HG03565 (cell line): ENCODE measurements at regions not wholly inside any gene's neighbourhood (a gene's known extent, or its start where the extent isn't known, plus 50 kb on each side); places are given as distances from the start of the nearest gene placed in this dataset.

Source experiments
- ATAC-seq: cut with Tn5 transposase; IDR thresholded peaks from one replicate; pipeline ENCODE4 v1.9.1; 2021; ENCODE audit warnings: mild to moderate bottlenecking, moderate library complexity; ENCODE audit not compliant: unreplicated experiment

GRCh38 chr12:115763376-115763775, 514.1 kb downstream of the MED13L start:
- ATAC-seq: no peak

GRCh38 chr12:115762936-115763335, 514.6 kb downstream of the MED13L start:
- no peak for ATAC-seq

GRCh38 chr12:115761784-115762183, 515.7 kb downstream of the MED13L start:
- ATAC-seq: no peak

- ATAC-seq: no peak
Measured at GRCh38 chr12:115760231-115760630, 517.3 kb downstream of the MED13L start.

- ATAC-seq: no peak
Measured at GRCh38 chr12:115758877-115759620, 518.4 kb downstream of the MED13L start.

- ATAC-seq: no peak
Measured at GRCh38 chr12:115758183-115758582, 519.3 kb downstream of the MED13L start.

- ATAC-seq: no peak
Measured at GRCh38 chr12:115756804-115757203, 520.7 kb downstream of the MED13L start.

GRCh38 chr12:115756271-115756670, 521.2 kb downstream of the MED13L start:
- no peak for ATAC-seq

GRCh38 chr12:115755725-115756085, 521.8 kb downstream of the MED13L start:
- ATAC-seq: no peak

GRCh38 chr12:115755061-115755724, 522.3 kb downstream of the MED13L start:
- no peak for ATAC-seq

- no peak for ATAC-seq
Measured at GRCh38 chr12:115752913-115753726, 524.4 kb downstream of the MED13L start.

GRCh38 chr12:115752156-115752555, 525.3 kb downstream of the MED13L start:
- ATAC-seq: no peak

GRCh38 chr12:115750340-115750739, 527.2 kb downstream of the MED13L start:
- no peak for ATAC-seq

- no peak for ATAC-seq
Measured at GRCh38 chr12:115749071-115749841, 528.2 kb downstream of the MED13L start.

- ATAC-seq: no peak
Measured at GRCh38 chr12:115740586-115741155, 536.8 kb downstream of the MED13L start.

GRCh38 chr12:115737895-115738294, 539.6 kb downstream of the MED13L start:
- ATAC-seq: no peak

GRCh38 chr12:115736360-115736759, 541.1 kb downstream of the MED13L start:
- ATAC-seq: no peak

GRCh38 chr12:115730975-115731541, 546.4 kb downstream of the MED13L start:
- ATAC-seq: no peak

GRCh38 chr12:115726691-115727090, 550.8 kb downstream of the MED13L start:
- ATAC-seq: no peak

GRCh38 chr12:115722181-115722580, 555.3 kb downstream of the MED13L start:
- ATAC-seq: no peak
